SKM-1 treated with dmso at 0.1 percent for 144 hours (cell line): ENCODE measurements at regions not wholly inside any gene's neighbourhood (a gene's known extent, or its start where the extent isn't known, plus 50 kb on each side); places are given as distances from the start of the nearest gene placed in this dataset.

Experiments
- DNase-seq: peaks from one replicate; lab custom pipeline; 2025; ENCODE audit not compliant: unreplicated experiment; lab: John Stamatoyannopoulos, UW

- no peak for DNase-seq
Observed at GRCh38 chr12:98243190-98243589, 272.2 kb upstream of the TMPO start.

- no peak for DNase-seq
Observed at GRCh38 chr12:98244136-98244535, 271.3 kb upstream of the TMPO start.

GRCh38 chr12:98253207-98254037 lies 262.0 kb upstream of the TMPO start:
- DNase-seq = no peak

- no peak for DNase-seq
Observed at GRCh38 chr12:98256830-98257229, 258.6 kb upstream of the TMPO start.

- DNase-seq = peak; percentile 4
Observed at GRCh38 chr12:98259693-98260092, 255.7 kb upstream of the TMPO start.

GRCh38 chr12:98260276-98260675 lies 255.1 kb upstream of the TMPO start:
- DNase-seq = no peak

- DNase-seq = no peak
Observed at GRCh38 chr12:98262902-98263301, 252.5 kb upstream of the TMPO start.

GRCh38 chr12:98274430-98275130 lies 240.8 kb upstream of the TMPO start:
- DNase-seq = no peak

GRCh38 chr12:98275131-98275475 lies 240.3 kb upstream of the TMPO start:
- no peak for DNase-seq

- no peak for DNase-seq
Observed at GRCh38 chr12:98280152-98280551, 235.2 kb upstream of the TMPO start.

- no peak for DNase-seq
Observed at GRCh38 chr12:98280621-98281020, 234.8 kb upstream of the TMPO start.

GRCh38 chr12:98291828-98292227 lies 223.6 kb upstream of the TMPO start:
- DNase-seq = no peak

- no peak for DNase-seq
Observed at GRCh38 chr12:98294051-98294805, 221.2 kb upstream of the TMPO start.

GRCh38 chr12:98295681-98296080 lies 219.7 kb upstream of the TMPO start:
- no peak for DNase-seq

GRCh38 chr12:98296462-98297079 lies 218.8 kb upstream of the TMPO start:
- DNase-seq = no peak

GRCh38 chr12:98297538-98297937 lies 217.9 kb upstream of the TMPO start:
- DNase-seq = no peak

- no peak for DNase-seq
Observed at GRCh38 chr12:98308141-98308540, 207.2 kb upstream of the TMPO start.

GRCh38 chr12:98317939-98318899 lies 197.2 kb upstream of the TMPO start:
- DNase-seq = no peak

GRCh38 chr12:98319716-98320425 lies 195.5 kb upstream of the TMPO start:
- DNase-seq = no peak

- DNase-seq = no peak
Observed at GRCh38 chr12:98325003-98325402, 190.4 kb upstream of the TMPO start.
